ENCODE measurements at regions not wholly inside any gene's neighbourhood (a gene's known extent, or its start where the extent isn't known, plus 50 kb on each side); places are given as distances from the start of the nearest gene placed in this dataset.
"Not testable (repeated sequence)": the region's sequence is repeated elsewhere in the genome, so short reads cannot be mapped to it uniquely, and the experiment has no call there.

DNA sequence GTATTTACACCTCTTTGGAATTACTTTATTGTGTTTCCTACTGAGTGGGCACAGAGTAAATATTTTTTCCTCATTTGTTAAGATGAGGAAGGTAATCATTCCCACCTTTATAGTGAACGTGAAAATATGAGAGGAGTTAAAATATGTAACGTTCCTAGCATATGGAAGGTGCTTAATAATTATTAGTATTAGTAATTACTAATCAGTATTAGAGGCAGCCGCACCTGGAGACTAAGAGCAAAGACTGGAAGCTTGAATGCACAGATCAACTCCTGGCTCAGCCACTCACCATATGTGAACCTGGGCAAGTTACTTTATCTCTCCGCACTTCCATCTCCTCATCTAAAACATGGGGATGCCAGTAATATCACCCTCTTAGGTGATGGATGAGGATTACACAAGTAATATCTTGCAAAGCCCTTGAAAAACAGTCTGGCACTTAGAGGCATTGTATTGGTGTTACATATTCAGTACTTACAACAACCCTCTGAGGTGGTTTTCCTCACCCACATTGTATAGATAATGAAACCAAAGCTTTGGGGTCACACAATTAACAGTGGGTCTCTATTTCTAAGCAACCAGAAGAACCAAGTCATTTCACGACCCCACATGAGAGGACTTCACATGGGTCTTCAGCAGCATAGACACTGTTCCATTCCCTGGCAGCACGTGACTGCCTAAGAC, 100.3 kb upstream of the KCTD1 start:
- DNase-seq = no peak

DNA sequence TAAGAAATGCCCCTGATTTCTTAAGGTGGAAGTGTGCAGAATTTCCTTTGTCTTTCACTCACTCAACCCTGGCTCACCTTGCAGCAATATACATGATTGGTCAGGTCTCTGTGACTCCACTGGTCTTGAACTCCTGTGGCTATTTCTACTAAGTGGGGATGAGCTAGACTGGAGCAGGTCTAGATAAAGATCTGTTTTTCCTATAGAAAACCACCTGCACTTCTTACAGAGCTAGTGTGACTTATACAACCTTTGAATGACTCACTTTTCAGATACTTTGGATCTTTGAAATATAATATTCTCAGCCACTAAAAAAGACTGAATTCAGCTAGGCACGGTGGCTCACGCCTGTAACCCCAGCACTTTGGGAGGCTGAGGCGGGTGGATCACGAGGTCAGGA, 98.5 kb upstream of the KCTD1 start:
- DNase-seq = no peak

DNA sequence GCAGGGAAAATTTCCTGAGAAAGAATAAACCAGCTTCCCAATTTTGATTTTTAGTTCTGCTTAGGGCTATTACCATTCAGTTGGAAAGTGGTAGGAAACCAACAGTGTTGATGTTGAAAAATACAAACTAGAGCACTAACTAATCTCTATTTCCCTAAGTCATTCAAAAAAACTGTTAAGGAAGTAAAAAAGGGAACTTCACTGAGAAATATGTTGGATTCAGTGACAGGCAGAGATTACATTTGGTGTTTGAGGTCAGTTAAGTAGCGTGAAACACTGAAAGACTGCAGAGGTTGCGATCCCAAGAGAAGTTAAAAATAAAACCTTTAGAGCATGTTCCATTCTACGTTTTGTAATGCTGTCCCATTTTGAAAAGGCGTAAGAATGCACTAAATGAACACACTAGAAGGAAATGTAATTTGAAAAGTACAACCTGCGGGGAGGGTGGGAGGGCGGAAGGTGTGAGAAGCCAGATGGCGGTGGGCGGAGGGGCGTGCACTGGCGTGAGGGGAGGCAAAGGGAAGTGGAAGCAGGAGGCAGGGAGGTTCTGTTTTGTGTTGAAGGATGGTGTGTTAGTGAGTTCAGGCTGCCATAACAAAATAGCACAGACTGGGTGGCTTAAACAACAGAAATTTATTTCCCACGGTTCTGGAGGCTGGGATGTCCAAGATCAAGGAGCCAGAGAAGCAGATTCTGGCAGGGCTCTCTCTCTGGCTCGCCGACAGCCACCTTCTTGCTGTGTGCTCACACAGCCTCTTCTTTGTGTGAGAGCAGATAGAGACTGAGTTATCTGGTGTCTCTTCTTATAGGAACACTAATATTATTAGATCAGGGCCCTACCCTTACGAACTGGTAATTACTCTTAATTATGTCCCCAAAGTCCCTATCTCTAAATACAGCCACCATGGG, 94.3 kb upstream of the KCTD1 start:
- DNase-seq = no peak

DNA sequence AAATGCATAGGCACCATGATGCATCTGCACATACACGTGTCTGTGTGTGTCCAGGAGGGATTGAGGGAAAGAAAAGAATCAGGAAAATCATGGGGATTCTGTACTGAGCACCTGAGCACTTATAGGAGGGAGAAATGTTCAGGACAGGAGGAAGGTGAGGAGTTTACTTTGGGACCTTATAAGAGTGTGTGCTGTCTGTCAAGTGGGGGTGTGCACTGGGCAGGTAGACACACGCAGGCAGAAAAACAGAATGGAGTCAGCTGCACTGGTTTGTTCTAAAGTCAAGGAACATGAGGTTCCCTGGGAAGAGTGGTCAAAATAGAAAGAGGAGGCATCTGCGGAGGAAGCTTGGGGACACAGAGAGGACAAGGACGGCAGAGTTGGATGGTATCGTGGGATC, 92.2 kb upstream of the KCTD1 start:
- DNase-seq = no peak

DNA sequence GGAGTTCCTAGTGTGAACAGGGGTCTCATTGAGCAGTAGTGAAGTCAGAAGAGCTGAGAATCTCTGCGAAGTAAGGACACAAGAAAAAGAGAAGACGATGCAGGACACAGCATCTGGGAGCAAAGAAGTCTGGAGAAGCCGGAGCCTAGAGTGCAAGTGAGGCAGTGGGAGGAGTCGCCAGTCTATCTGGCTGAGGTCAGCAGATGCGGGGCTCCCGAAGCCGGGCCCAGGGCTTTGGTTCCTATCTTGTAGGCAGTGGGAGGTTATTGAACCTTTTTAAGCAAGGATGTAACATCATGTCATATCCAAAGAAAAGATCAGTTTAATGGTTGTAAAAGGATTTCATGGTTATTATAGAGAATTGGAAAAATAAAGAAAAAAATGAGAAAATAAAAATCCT, 90.8 kb upstream of the KCTD1 start:
- no peak for DNase-seq

DNA sequence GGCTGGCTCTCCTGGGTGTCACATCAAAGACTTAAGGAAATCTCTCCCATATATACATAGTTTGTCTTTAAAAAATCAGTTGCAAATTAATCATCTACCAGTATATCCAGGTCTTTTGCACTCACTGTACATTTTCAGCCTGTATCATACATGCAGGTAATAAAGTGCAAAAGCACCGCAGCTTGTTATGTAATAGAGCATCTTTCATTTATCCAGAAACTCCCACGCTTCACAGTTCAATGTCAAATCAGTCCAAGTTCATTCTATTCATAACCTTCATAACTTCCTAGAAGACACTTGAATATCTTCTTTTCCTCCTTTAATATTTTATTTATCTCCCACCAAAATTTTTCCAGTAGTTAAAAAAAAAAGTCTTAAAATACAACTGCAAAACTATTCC, 89.6 kb upstream of the KCTD1 start:
- DNase-seq = no peak

DNA sequence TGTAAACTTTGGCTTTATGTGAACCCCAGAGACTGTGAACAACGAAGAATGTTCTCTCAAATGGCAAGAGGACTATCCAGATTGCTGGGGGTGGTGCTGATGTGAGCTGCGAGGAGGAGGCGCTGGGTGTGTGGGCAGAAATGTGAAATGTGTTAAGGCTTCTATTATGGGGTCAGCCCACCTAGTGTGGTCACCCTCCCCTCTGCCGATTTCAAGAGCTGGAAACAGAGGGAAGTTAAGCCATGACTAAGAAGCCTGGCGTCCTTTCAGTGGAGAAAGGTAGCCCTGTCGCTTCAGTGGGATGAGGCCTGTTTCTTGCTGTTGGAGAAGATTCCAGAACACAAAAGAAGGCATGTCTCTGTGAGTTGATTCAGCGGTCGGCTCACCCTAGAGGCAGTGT, 89.0 kb upstream of the KCTD1 start:
- DNase-seq = no peak

DNA sequence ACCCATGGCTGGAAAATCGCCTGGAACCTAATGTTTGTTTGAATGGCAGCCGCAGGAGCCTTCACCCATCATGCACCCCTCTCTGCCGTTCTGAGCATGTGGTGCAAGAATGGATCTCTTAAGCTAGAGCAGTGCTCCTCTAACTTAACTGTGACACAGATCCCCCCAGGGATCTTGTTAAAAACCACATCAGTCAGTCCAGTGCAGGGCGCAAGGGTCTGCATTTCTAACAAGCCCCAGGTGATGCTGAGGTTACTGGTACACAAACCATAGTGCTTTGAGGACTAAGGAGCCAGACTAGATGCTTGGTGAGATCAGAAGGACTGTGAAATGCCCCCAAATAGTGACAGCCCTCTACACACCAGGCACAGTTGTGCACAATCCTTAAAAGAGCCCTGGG, 87.1 kb upstream of the KCTD1 start:
- DNase-seq = no peak

DNA sequence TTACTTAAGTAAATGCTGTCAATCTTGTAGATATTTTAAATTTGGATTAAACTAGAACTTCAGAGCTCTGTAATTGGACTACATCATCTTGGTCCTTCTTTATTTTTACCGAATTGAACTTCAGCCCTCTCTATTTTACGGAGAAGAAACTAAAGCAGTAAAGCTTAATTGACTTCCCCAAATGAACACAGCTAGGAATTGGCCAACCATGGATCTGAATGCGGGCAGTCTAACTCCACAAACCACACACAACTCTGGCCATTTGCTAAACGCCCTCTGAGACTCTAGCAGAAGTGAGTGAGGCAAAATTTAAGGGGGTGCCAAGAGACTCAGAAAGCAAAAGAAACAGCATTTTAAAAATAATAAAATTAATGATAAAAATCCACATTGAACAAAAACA, 86.3 kb upstream of the KCTD1 start:
- DNase-seq = no peak

DNA sequence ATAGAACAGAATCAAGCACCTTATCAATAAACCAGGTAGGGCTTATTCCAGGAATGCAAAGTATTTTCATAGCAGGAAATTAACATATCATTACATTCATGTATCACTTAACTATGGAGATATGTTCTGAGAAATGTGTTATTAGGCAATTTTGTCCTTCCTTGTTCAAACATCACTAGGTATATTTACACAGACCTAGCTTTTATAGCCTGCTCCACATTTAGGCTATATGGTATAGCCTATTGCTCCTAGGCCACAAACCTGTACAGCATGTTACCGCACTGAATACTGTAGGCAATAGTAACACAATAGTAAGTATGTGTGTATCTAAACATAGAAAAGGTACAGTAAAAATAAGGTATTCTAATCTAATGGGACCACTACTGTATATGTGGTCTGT, 82.8 kb upstream of the KCTD1 start:
- DNase-seq = no peak

DNA sequence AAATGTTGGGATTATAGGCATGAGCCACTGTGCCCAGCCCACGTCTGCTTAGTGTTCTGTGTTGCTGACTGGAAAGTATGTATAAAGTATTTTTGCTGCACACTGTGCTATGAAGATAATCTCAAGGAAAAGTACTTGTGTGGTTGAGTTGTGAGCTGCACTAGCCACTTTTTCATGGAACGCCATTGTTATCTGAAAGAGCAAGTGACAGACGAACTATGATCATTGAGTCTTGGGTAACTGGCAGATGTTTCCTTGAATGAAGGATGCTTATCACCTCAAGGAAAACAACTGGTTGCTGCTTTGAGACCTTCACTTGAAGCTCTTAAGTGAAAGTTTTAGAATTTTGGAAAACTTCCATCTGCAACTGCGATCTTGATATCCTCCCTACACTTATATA, 82.2 kb upstream of the KCTD1 start:
- no peak for DNase-seq

DNA sequence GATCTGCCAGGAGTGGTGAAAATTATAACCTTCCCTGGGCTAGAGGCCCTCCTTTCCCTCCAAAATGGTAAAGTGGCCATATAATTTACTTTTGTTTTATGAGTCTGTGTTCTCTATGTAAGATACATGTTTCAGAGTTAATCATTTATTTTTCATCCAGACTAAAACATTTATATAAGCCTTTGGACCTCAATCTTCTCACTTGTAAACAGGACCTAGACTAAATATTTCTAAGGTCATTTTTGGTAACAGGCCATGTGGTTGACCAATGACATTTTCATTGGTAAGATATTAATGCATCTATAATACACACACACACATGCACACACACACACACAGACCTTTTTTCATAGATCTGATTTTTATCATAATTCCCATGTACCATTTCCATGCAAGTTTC, 79.7 kb upstream of the KCTD1 start:
- DNase-seq = no peak

DNA sequence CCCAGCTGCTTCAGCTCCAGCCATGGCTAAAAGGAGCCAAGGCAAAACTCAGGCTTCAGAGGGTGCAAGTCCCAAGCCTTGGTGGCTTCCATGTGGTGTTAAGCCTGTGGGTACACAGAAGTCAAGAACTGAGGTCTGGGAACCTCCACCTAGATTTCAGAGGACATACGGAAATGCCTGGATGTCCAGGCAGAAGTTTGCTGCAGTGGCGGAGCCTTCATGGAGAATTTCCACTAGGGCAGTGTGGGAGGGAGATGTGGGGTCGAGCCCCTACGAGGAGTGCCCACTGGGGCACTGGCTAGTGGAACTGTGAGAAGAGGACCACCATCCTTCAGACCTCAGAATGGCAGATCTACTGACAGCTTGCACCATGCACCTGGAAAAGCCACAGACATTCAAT, 76.1 kb upstream of the KCTD1 start:
- no peak for DNase-seq

DNA sequence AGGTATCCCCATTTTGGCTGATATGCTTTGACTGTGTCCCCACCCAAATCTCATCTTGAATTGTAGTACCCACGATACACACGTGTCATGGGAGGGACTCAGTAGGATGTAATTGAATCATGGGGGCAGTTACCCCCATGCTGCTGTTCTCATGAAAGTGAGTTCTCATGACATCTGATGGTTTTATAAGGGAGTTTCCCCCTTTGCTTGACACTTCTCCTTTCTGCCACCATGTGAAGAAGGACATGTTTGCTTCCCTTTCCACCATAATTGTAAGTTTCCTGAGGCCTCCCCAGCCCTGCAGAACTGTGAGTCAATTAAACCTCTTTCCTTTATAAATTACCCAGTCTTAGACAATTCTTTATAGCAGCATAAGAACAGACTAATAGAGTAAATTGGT, 75.0 kb upstream of the KCTD1 start:
- not testable (repeated sequence) for DNase-seq

DNA sequence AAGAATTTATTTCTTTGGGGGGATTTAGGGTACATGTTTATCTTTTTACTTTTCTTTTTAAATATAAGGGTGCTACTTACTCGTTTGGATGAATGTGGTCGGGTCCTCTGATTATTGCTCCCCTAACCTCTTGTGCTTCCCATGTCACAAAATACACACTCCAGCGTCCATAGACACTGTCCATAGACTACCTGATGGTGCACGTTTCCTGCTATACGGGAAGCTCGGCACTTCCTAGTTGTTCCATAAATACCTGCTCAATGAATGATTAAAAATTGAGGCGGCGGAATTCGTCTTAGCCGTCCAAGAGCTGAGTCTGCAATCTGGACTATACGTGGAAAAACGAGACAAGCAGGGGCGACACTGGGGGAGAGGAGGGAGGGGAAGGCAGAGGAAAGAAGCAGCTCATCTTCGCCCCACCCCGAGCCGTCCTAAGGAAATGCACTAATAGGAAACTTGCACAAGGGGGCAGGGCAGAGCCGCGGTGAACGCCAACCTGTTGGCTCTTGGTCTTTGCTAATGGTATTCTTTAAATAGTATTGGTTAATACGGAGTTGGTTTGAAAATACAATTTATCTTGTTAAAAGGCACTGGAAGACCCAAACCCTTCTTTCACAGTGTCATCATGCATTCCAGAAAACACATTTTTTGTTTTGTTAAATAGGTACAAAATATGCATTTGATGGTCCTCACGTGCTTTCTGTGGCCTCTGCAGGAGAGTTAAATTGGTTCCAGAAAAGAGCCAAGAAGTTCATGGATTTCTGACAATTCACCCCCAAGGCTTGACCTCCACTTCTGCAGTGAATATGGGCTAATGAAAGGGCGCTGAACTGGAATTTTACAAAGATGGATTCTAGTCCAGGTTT, 73.0 kb upstream of the KCTD1 start:
- no peak for DNase-seq

DNA sequence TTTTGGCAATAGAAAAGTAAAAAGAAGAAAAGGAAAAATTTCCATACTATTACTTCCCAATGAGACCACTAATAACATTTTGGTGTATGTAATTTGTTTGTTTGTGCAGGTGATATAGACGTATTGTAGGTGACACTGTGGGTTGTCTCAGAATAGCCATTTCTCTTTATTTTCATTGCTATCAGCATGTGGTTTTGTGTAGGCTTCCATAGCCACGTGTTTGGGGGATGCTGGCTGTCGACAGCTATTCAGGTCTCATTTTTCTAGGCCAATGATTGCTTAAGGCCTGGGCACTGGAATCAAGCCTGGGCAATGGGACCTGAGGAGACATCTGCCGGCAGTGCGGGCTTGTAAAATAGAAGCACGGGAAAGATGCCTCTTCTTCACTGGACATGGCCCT, 71.0 kb upstream of the KCTD1 start:
- no peak for DNase-seq

DNA sequence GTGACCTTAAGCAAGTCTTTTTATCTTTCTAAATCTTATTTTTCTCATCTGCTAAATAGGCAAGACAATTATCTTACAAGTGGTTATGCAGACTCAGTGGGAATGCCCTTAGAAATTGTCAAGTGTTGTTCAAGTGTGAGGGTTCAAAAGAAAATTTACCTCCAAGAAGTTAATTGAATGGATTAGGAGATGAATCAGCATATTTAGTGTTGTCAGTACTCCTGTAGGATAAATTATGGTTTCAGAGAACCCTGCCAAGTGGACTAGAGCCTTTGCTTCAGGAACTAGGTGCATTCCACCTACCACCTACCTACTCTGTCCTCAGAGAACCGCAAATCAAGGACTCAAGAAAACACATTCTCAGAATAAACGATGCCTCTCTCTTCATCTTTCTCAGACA, 69.8 kb upstream of the KCTD1 start:
- no peak for DNase-seq

DNA sequence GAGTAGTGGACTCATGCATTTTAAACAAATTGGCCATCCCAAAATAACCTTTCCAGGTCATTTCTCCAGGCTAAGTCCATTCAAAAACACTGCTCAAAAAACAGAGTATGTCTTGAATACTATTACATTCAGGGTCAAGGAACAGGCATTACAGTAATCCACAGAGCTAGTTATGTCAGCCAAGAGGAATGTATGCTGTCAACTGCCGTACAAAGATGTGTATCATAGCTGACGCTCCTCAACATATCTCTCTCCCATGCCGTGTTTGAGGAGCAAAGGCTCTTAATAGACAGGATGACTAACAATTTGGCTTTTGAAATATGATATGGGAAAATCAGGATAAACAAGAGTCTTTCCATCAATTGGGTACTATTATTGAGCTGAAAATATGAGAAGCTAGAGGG, 68.8 kb upstream of the KCTD1 start:
- DNase-seq = no peak

DNA sequence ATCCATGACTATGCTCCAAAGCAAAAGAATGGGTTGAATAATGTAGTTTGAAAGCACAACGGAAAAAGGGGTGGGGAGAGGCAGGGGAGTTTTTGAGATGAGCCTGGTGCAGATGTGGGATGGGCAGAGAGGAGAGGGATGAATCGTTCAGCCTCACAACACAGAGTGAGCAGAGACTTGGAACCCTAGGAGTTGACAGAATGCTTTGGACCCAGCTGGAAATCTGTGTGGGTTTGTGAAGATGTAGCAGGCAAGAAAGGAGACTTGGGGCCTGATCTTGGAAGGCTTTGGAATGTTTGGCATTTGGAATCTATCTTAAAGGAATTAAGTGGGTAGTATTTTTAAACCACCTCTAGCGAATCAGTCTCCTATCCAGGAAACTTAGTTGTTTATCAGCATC, 66.0 kb upstream of the KCTD1 start:
- DNase-seq = no peak
